NT2/D1 (cell line): ENCODE measurements at regions not wholly inside any gene's neighbourhood (a gene's known extent, or its start where the extent isn't known, plus 50 kb on each side); places are given as distances from the start of the nearest gene placed in this dataset.

Experiments
- DNase-seq: peaks from one replicate; pipeline ENCODE4 v3.0.0-alpha.2; 2011; ENCODE audit warnings: low read depth, low spot score
- H3K27me3 ChIP-seq: 2 replicates; pipeline ENCODE4 v1.6.0; 2011; ENCODE audit warnings: mild to moderate bottlenecking; ENCODE audit not compliant: insufficient read length, insufficient read depth
- H3K36me3 ChIP-seq: 2 replicates; pipeline ENCODE4 v1.6.1; 2011; ENCODE audit warnings: mild to moderate bottlenecking, low read length, mixed read lengths; ENCODE audit not compliant: insufficient read depth, insufficient read length
- H3K4me1 ChIP-seq: 2 replicates; pipeline ENCODE4 v1.5.1; 2011; ENCODE audit not compliant: insufficient read depth, insufficient read length
- H3K4me3 ChIP-seq: 2 replicates; pipeline ENCODE4 v1.5.1; 2011; ENCODE audit warnings: low read depth; ENCODE audit not compliant: insufficient read length
- H3K9ac ChIP-seq: 2 replicates; pipeline ENCODE4 v1.6.0; 2011; ENCODE audit warnings: low read depth; ENCODE audit not compliant: insufficient read length
- H3K9me3 ChIP-seq: 2 replicates; pipeline ENCODE4 v1.5.1; 2011; ENCODE audit warnings: mild to moderate bottlenecking, low read length; ENCODE audit not compliant: insufficient read depth
- SUZ12 ChIP-seq: IDR thresholded peaks from 2 replicates; pipeline ENCODE4 v1.6.1; 2011; ENCODE audit not compliant: insufficient read length, insufficient read depth; ENCODE audit errors: extremely low read depth
- YY1 ChIP-seq: IDR thresholded peaks from 2 replicates; pipeline ENCODE4 v1.6.1; 2011; ENCODE audit not compliant: insufficient read length, insufficient read depth
- ZNF274 ChIP-seq: IDR thresholded peaks from 2 replicates; pipeline ENCODE4 v1.6.1; 2011; ENCODE audit warnings: mild to moderate bottlenecking, low read depth, low read length

GRCh38 chr13:50386541-50387050, 371.4 kb downstream of the KCNRG start:
- Histone ChIP-seq H3K4me1 (no peaks in the 10 kb centered on the region), H3K4me3 (no peak overlapping the region), H3K27me3 (no peaks in the 10 kb centered on the region), H3K9me3 (0 out of 2 replicates have a peak, but pooled peaks cover under 1% of the 10 kb centered on the region), H3K9ac (no peak overlapping the region), H3K36me3 (no peaks in the 10 kb centered on the region)
- TF ChIP-seq YY1 (no peak), SUZ12 (no peak), ZNF274 (no peak)
- no peak for DNase-seq

- Histone ChIP-seq H3K9me3 (no peaks in the 10 kb centered on the region), H3K9ac (no peak overlapping the region), H3K36me3 (no peaks in the 10 kb centered on the region), H3K4me1 (no peaks in the 10 kb centered on the region), H3K27me3 (no peaks in the 10 kb centered on the region), H3K4me3 (no peak overlapping the region)
- no peak for DNase-seq
- TF ChIP-seq YY1 (no peak), SUZ12 (no peak), ZNF274 (no peak)
These were observed 371.9 kb downstream of the KCNRG start for GRCh38 chr13:50387051-50387581.

GRCh38 chr13:50388481-50388880, 373.2 kb downstream of the KCNRG start:
- Histone ChIP-seq H3K9ac (no peak overlapping the region), H3K4me1 (no peaks in the 10 kb centered on the region), H3K36me3 (no peaks in the 10 kb centered on the region), H3K4me3 (no peak overlapping the region), H3K27me3 (no peaks in the 10 kb centered on the region), H3K9me3 (no peaks in the 10 kb centered on the region)
- no peak for TF ChIP-seq SUZ12
- DNase-seq = no peak

GRCh38 chr13:50389726-50390125, 374.5 kb downstream of the KCNRG start:
- H3K9ac ChIP-seq = no peak overlapping the region
- H3K9me3 ChIP-seq = no peaks in the 10 kb centered on the region
- no peaks in the 10 kb centered on the region for H3K27me3 ChIP-seq
- no peak for DNase-seq
- TF ChIP-seq YY1 = no peak
- no peak for TF ChIP-seq SUZ12
- TF ChIP-seq ZNF274 = no peak
- H3K4me3 ChIP-seq = no peak overlapping the region
- no peaks in the 10 kb centered on the region for H3K36me3 ChIP-seq
- H3K4me1 ChIP-seq = no peaks in the 10 kb centered on the region

- no peak for TF ChIP-seq SUZ12
- TF ChIP-seq YY1 = no peak
- TF ChIP-seq ZNF274 = no peak
- no peaks in the 10 kb centered on the region for H3K4me1 ChIP-seq
- H3K4me3 ChIP-seq = no peak overlapping the region
- no peaks in the 10 kb centered on the region for H3K9me3 ChIP-seq
- H3K27me3 ChIP-seq = no peaks in the 10 kb centered on the region
- no peaks in the 10 kb centered on the region for H3K36me3 ChIP-seq
- no peak overlapping the region for H3K9ac ChIP-seq
- no peak for DNase-seq
These were observed 375.4 kb downstream of the KCNRG start for GRCh38 chr13:50390503-50391248.

GRCh38 chr13:50392977-50393376, 377.7 kb downstream of the KCNRG start:
- H3K4me3 ChIP-seq = no peak overlapping the region
- no peaks in the 10 kb centered on the region for H3K9me3 ChIP-seq
- TF ChIP-seq ZNF274 (no peak), YY1 (no peak), SUZ12 (no peak)
- no peaks in the 10 kb centered on the region for H3K27me3 ChIP-seq
- H3K4me1 ChIP-seq = no peaks in the 10 kb centered on the region
- no peak for DNase-seq
- no peaks in the 10 kb centered on the region for H3K36me3 ChIP-seq
- H3K9ac ChIP-seq = no peak overlapping the region

GRCh38 chr13:50393628-50394027, 378.4 kb downstream of the KCNRG start:
- H3K36me3 ChIP-seq = no peaks in the 10 kb centered on the region
- H3K9ac ChIP-seq = no peak overlapping the region
- DNase-seq = no peak

More at GRCh38 chr13:50393628-50394027, 378.4 kb downstream of the KCNRG start:
- no peaks in the 10 kb centered on the region for H3K4me1 ChIP-seq
- H3K4me3 ChIP-seq = no peak overlapping the region
- H3K27me3 ChIP-seq = no peaks in the 10 kb centered on the region
- TF ChIP-seq ZNF274 = no peak
- no peak for TF ChIP-seq YY1
- no peak for TF ChIP-seq SUZ12
- no peaks in the 10 kb centered on the region for H3K9me3 ChIP-seq
